HepG2 (cell line): ENCODE measurements at regions not wholly inside any gene's neighbourhood (a gene's known extent, or its start where the extent isn't known, plus 50 kb on each side); places are given as distances from the start of the nearest gene placed in this dataset.

Experiments used
- ATAC-seq: fragments of 200-7000 bp; cut with Tn5 transposase; 3 replicates; pipeline ENCODE4 v1.9.1; 2020; ENCODE audit warnings: mild to moderate bottlenecking, moderate library complexity
- BruUV-seq: library from RNA; stranded (reverse); fragments of 400-500 nt; replicated peaks from 2 replicates; lab custom pipeline; 2021; lab: Mats Ljungman, UMichigan
- CTCF ChIA-PET: fragments of 300-600 bp; formaldehyde crosslinking; extraction: SDS; loops from one replicate; lab custom pipeline; 2021; ENCODE audit warnings: low total read pairs, inconsistent platforms, low intra/inter-chr PET ratio; lab: Yijun Ruan, JAX
- POLR2A ChIA-PET: fragments of 350-600 bp; sonication (Branson Sonifier 250); formaldehyde crosslinking; loops from one replicate; lab custom pipeline; 2020; ENCODE audit warnings: antibody characterized with exemption, inconsistent platforms; lab: Yijun Ruan, JAX
- DNase-seq: peaks from one replicate; pipeline ENCODE4 v3.0.0-alpha.2; 2015; ENCODE audit warnings: low spot score
- FAIRE-seq: peaks from 3 replicates; lab custom pipeline; 2011; peaks lifted over from hg19 to GRCh38; lab: Jason Lieb, UNC
- H2AFZ ChIP-seq: one replicate; pipeline ENCODE4 v1.6.1; 2011; ENCODE audit warnings: low read length, inconsistent platforms
- H3K27ac ChIP-seq: fragments of 300-600 bp; 3 replicates; pipeline ENCODE4 v1.8.0; 2011; ENCODE audit warnings: mixed run types, mild to moderate bottlenecking, mixed read lengths, low read length, inconsistent platforms; ENCODE audit not compliant: insufficient read depth; ENCODE audit errors: extremely low read length
- H3K27me3 ChIP-seq, 2 experiments: fragments of 200-600 bp in 1 of 2; 2 replicates in 1 of 2; 3 replicates in 1 of 2; pipeline versions ENCODE4 v1.6.0 to v1.8.0; 2011; ENCODE audit warnings: low read length in 2 of 2, mild to moderate bottlenecking in 2 of 2, moderate library complexity in 2 of 2, inconsistent platforms in 1 of 2; ENCODE audit not compliant: insufficient read depth in 2 of 2, control insufficient read depth in 1 of 2
- H3K36me3 ChIP-seq, 2 experiments: fragments of 200-600 bp in 1 of 2; replicated peaks in 1 of 2; 2 replicates in 1 of 2; 3 replicates in 1 of 2; pipeline versions ENCODE4 v1.5.1 to v1.8.0; 2011; ENCODE audit warnings: low read length in 2 of 2, inconsistent platforms in 1 of 2; ENCODE audit not compliant: insufficient read depth in 2 of 2, control insufficient read depth in 1 of 2
- H3K4me1 ChIP-seq: 2 replicates; pipeline ENCODE4 v1.5.1; 2012; ENCODE audit warnings: low read length, inconsistent platforms; ENCODE audit not compliant: insufficient read depth
- H3K4me2 ChIP-seq: 2 replicates; pipeline ENCODE4 v1.6.0; 2011; ENCODE audit warnings: low read depth, low read length, inconsistent platforms
- H3K4me3 ChIP-seq, 3 experiments: fragments of 200-600 bp in 1 of 3; sonication (generic), shearing (Covaris generic) in 1 of 3; replicated peaks in 1 of 3; 2 replicates each; pipeline ENCODE4 v1.5.1; 2011 to 2016; ENCODE audit warnings: low read length in 3 of 3, inconsistent platforms in 2 of 3, low read depth in 2 of 3, mild to moderate bottlenecking in 2 of 3, control low read depth in 1 of 3, mixed read lengths in 1 of 3; ENCODE audit not compliant: insufficient read depth in 1 of 3
- H3K79me2 ChIP-seq: one replicate; pipeline ENCODE4 v1.6.1; 2011; ENCODE audit warnings: low read length, inconsistent platforms; ENCODE audit not compliant: insufficient read depth
- H3K9ac ChIP-seq: 2 replicates; pipeline ENCODE4 v1.6.0; 2011; ENCODE audit warnings: mild to moderate bottlenecking, low read depth, low read length, inconsistent platforms; ENCODE audit not compliant: insufficient read depth
- H3K9me3 ChIP-seq: 2 replicates; pipeline ENCODE4 v1.5.1; 2012; ENCODE audit warnings: mild to moderate bottlenecking, low read length
- H4K20me1 ChIP-seq: 2 replicates; pipeline ENCODE4 v1.6.0; 2011; ENCODE audit warnings: inconsistent platforms, mild to moderate bottlenecking, low read length, moderate library complexity; ENCODE audit not compliant: insufficient read depth
- BCLAF1 ChIP-seq: fragments of 450-650 bp; IDR thresholded peaks from 2 replicates; pipeline ENCODE4 v1.6.1; 2017; ENCODE audit warnings: mild to moderate bottlenecking
- FOSL2 ChIP-seq: sonication (generic); formaldehyde crosslinking; IDR thresholded peaks from 2 replicates; pipeline ENCODE4 v1.4.0; 2020; ENCODE audit warnings: missing genetic modification reagents
- MAF1 ChIP-seq: sonication (generic); formaldehyde crosslinking; IDR thresholded peaks from 2 replicates; pipeline ENCODE4 v1.5.0; 2020; ENCODE audit warnings: missing genetic modification reagents, borderline replicate concordance
- THAP8 ChIP-seq: sonication (generic); formaldehyde crosslinking; IDR thresholded peaks from 2 replicates; pipeline ENCODE4 v1.5.1; 2020; ENCODE audit warnings: missing genetic modification reagents, mild to moderate bottlenecking, borderline replicate concordance
- ZNF136 ChIP-seq: sonication (generic); formaldehyde crosslinking; IDR thresholded peaks from 2 replicates; pipeline ENCODE4 v1.8.1; 2022; ENCODE audit warnings: low read depth, mild to moderate bottlenecking, moderate library complexity, missing genetic modification reagents
- ZNF646 ChIP-seq: sonication (generic); formaldehyde crosslinking; IDR thresholded peaks from 2 replicates; pipeline ENCODE4 v1.9.0; 2021; ENCODE audit warnings: mild to moderate bottlenecking, missing genetic modification reagents
- ZNF761 ChIP-seq: sonication (generic); formaldehyde crosslinking; conservative IDR thresholded peaks from 2 replicates; pipeline ENCODE4 v1.4.0; 2020; ENCODE audit warnings: mild to moderate bottlenecking, missing genetic modification reagents
- WGBS: methylation state at CpG from one replicate; pipeline ENCODE4 v1.1.6; 2017; ENCODE audit warnings: low lambda C conversion rate; 5-methylcytosine and 5-hydroxymethylcytosine counted together
- in situ Hi-C: cut with HindIII; loops from 2 replicates; pipeline ENCODE4 v1.10.0; 2017; ENCODE audit warnings: low pct_unique_long_range_greater_than_20kb; ENCODE audit not compliant: extremely low pct_ligation_motif_present
- intact Hi-C: fragments of 100-400 bp; cut with micrococcal nuclease; formaldehyde crosslinking; loops from one replicate; pipeline ENCODE4 v1.10.0; 2022; ENCODE audit not compliant: unreplicated experiment

GRCh38 chr10:124268976-124269375 is 149.7 kb downstream of the OAT start:
- ATAC-seq (no peak), DNase-seq (no peak), FAIRE-seq (no peak)
- WGBS, result 37% methylated on average over 2 of the region's 5 CpGs
- Histone ChIP-seq H3K27ac (no peak overlapping the region), H3K4me3 (no peak overlapping the region), H3K4me2 (no peak overlapping the region), H3K36me3 (no peaks in the 10 kb centered on the region), H3K27me3 (peaks cover 8 to 44% of the 10 kb centered on the region in 2 experiments), H3K9me3 (peaks cover 21% of the 10 kb centered on the region), H3K79me2 (no peaks in the 10 kb centered on the region), H2AFZ (no peak overlapping the region), H3K9ac (no peak overlapping the region), H4K20me1 (no peaks in the 10 kb centered on the region), H3K4me1 (no peaks in the 10 kb centered on the region)
- CTCF ChIA-PET, result no interaction called here
- POLR2A ChIA-PET, result no interaction called here
- in situ Hi-C loops (loop anchor here (25.0 kb wide), 1 partner anchor 282 kb away; no protein-coding TSS in a partner anchor), intact Hi-C loops (no loop called here)
- BruUV-seq, result no TSS peak
- no peak for TF ChIP-seq BCLAF1

DNA sequence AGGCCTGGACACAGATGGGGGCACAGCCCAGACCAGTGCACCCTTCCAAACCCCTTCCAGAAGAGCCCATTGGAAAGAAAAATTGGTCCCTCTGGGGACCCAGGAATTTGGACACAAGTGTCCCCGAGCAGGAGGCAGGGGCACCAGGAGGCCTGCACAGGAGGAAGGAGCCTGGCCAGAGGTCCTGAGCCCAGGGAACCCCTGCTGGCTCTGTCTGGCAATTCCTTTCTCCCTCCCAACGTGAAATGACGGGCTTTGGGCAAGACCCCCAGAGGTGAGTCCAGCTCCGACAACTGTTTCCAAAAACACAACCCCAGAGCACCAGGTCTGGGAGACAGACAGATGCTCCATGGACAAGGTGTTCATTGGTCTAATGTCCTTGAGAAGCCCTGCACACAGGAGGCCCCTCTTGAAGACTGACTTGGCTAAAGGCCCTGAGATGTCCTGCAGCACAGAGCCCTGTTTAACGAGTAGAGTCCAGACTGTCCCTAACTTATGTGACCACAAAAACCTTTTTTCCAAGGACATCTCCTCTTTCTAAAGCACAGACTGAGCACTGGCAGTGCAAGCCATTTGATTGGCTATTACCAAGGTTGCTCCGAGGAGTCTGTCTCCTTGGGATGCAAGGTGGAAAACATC is 150.7 kb downstream of the OAT start:
- FAIRE-seq, result no peak
- in situ Hi-C loops, result loop anchor here (25.0 kb wide), 1 partner anchor 281 kb away; no protein-coding TSS in a partner anchor
- TF ChIP-seq MAF1 (CRISPR knock-in tag) (no peak), ZNF646 (CRISPR knock-in tag) (no peak), FOSL2 (no peak), ZNF136 (CRISPR knock-in tag) (no peak), ZNF761 (CRISPR knock-in tag) (no peak), THAP8 (CRISPR knock-in tag) (no peak)

More for the DNA sequence above, 150.7 kb downstream of the OAT start:
- Histone ChIP-seq H3K9me3 (peaks cover 12% of the 10 kb centered on the region), H4K20me1 (no peaks in the 10 kb centered on the region), H3K4me3 (no peak overlapping the region), H3K4me1 (no peaks in the 10 kb centered on the region), H3K27ac (no peak overlapping the region), H3K4me2 (no peak overlapping the region), H3K36me3 (no peaks in the 10 kb centered on the region), H3K27me3 (peaks cover 8 to 53% of the 10 kb centered on the region in 2 experiments), H3K79me2 (no peaks in the 10 kb centered on the region), H2AFZ (no peak overlapping the region), H3K9ac (no peak overlapping the region)
- no peak for DNase-seq
- intact Hi-C loops, result no loop called here
- 53% methylated on average over 2 of the region's 6 CpGs for WGBS
- ChIA-PET POLR2A (no interaction called here), CTCF (no interaction called here)
- BruUV-seq, result no TSS peak
- no peak for ATAC-seq
